ENCODE measurements at regions not wholly inside any gene's neighbourhood (a gene's known extent, or its start where the extent isn't known, plus 50 kb on each side); places are given as distances from the start of the nearest gene placed in this dataset.
A peak's percentile ranks its signal among the peaks of the same experiment; 100 is the strongest.
"Not testable (repeated sequence)": the region's sequence is repeated elsewhere in the genome, so short reads cannot be mapped to it uniquely, and the experiment has no call there.

GRCh38 chr2:88396209-88396608 is 56.3 kb downstream of the FOXI3 start:
- H3K36me3 Mint-ChIP-seq, result no peaks in the 10 kb centered on the region
- no peak overlapping the region for H3K4me3 Mint-ChIP-seq
- H3K9me3 Mint-ChIP-seq, result no peaks in the 10 kb centered on the region
- TF ChIP-seq CTCF (conservative IDR thresholded peaks at IDR 0.05), result no peak
- DNase-seq (ENCODE audit: extremely low spot score, unreplicated experiment), result no peak
- no peaks in the 10 kb centered on the region for H3K4me1 Mint-ChIP-seq (ENCODE audit: unreplicated experiment)
- no peak overlapping the region for H3K27ac Mint-ChIP-seq
- H3K27me3 Mint-ChIP-seq, result no peaks in the 10 kb centered on the region

- H3K4me3 Mint-ChIP-seq, result no peak overlapping the region
- H3K27ac Mint-ChIP-seq, result no peak overlapping the region
- H3K9me3 Mint-ChIP-seq, result no peaks in the 10 kb centered on the region
- no peaks in the 10 kb centered on the region for H3K36me3 Mint-ChIP-seq
- no peak for DNase-seq (ENCODE audit: extremely low spot score, unreplicated experiment)
- no peak for TF ChIP-seq CTCF (conservative IDR thresholded peaks at IDR 0.05)
- peaks cover 8% of the 10 kb centered on the region for H3K27me3 Mint-ChIP-seq
- H3K4me1 Mint-ChIP-seq (ENCODE audit: unreplicated experiment), result no peaks in the 10 kb centered on the region
Observed at GRCh38 chr2:88377641-88377991, 74.9 kb downstream of the FOXI3 start.

- H3K4me1 Mint-ChIP-seq (ENCODE audit: unreplicated experiment), result no peaks in the 10 kb centered on the region
- peaks cover 8% of the 10 kb centered on the region for H3K27me3 Mint-ChIP-seq
- no peaks in the 10 kb centered on the region for H3K9me3 Mint-ChIP-seq
- H3K36me3 Mint-ChIP-seq, result no peaks in the 10 kb centered on the region
- TF ChIP-seq CTCF (conservative IDR thresholded peaks at IDR 0.05), result no peak
- H3K27ac Mint-ChIP-seq, result no peak overlapping the region
- DNase-seq (ENCODE audit: extremely low spot score, unreplicated experiment), result no peak
- no peak overlapping the region for H3K4me3 Mint-ChIP-seq
Observed at GRCh38 chr2:88372042-88372441, 80.5 kb downstream of the FOXI3 start.

GRCh38 chr2:88365408-88365807 is 87.1 kb downstream of the FOXI3 start:
- H3K36me3 Mint-ChIP-seq; H3K27me3 Mint-ChIP-seq; DNase-seq (ENCODE audit: extremely low spot score, unreplicated experiment); H3K4me1 Mint-ChIP-seq (ENCODE audit: unreplicated experiment); H3K27ac Mint-ChIP-seq; H3K4me3 Mint-ChIP-seq; H3K9me3 Mint-ChIP-seq: not testable (repeated sequence)

GRCh38 chr2:88355486-88355885 is 97.0 kb downstream of the FOXI3 start:
- H3K27me3 Mint-ChIP-seq, result peaks cover 14% of the 10 kb centered on the region
- H3K4me1 Mint-ChIP-seq (ENCODE audit: unreplicated experiment), result no peaks in the 10 kb centered on the region
- H3K36me3 Mint-ChIP-seq, result no peaks in the 10 kb centered on the region
- no peak overlapping the region for H3K27ac Mint-ChIP-seq
- no peak overlapping the region for H3K4me3 Mint-ChIP-seq
- DNase-seq (ENCODE audit: extremely low spot score, unreplicated experiment), result no peak
- H3K9me3 Mint-ChIP-seq, result no peaks in the 10 kb centered on the region
- TF ChIP-seq CTCF (conservative IDR thresholded peaks at IDR 0.05), result no peak

GRCh38 chr2:88351249-88351601 is 101.3 kb downstream of the FOXI3 start:
- Mint-ChIP-seq H3K36me3 (no peaks in the 10 kb centered on the region), H3K27ac (peak overlapping the region; percentile 39), H3K27me3 (peaks cover 32% of the 10 kb centered on the region), H3K9me3 (no peaks in the 10 kb centered on the region), H3K4me1 (ENCODE audit: unreplicated experiment) (no peaks in the 10 kb centered on the region), H3K4me3 (peak overlapping the region; percentile 82)
- TF ChIP-seq CTCF (conservative IDR thresholded peaks at IDR 0.05), result peak; percentile 43
- no peak for DNase-seq (ENCODE audit: extremely low spot score, unreplicated experiment)

Measured in type B pancreatic cell (in vitro differentiated cells).